NCI-H524 treated with DMSO at 0.1 percent for 48 hours (cell line): ENCODE measurements at regions not wholly inside any gene's neighbourhood (a gene's known extent, or its start where the extent isn't known, plus 50 kb on each side); places are given as distances from the start of the nearest gene placed in this dataset.
A peak's percentile ranks its signal among the peaks of the same experiment; 100 is the strongest.
"Not testable (repeated sequence)": the region's sequence is repeated elsewhere in the genome, so short reads cannot be mapped to it uniquely, and the experiment has no call there.

Source experiments
- DNase-seq: peaks from one replicate; lab custom pipeline; 2025; lab: John Stamatoyannopoulos, UW

DNA sequence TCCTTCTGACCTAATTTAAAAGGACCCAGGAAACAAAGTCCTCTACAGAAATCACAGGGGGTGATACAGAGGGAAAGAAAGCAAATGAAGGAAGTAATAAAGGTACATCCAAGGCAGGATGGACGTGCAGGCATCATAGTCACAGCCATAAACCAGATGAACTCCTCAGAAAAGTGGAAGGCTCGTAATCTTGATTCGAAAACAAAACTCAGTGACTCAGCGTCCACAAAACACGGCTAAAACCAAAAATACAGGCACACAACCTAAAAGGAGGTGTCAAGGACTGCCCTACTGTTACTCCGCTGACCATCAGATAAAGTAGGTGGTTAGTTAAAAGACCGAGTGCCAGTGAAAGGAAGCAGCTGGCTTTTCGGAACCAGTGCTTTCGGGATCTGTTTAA is 81.5 kb downstream of the TRIM69 start:
- not testable (repeated sequence) for DNase-seq

DNA sequence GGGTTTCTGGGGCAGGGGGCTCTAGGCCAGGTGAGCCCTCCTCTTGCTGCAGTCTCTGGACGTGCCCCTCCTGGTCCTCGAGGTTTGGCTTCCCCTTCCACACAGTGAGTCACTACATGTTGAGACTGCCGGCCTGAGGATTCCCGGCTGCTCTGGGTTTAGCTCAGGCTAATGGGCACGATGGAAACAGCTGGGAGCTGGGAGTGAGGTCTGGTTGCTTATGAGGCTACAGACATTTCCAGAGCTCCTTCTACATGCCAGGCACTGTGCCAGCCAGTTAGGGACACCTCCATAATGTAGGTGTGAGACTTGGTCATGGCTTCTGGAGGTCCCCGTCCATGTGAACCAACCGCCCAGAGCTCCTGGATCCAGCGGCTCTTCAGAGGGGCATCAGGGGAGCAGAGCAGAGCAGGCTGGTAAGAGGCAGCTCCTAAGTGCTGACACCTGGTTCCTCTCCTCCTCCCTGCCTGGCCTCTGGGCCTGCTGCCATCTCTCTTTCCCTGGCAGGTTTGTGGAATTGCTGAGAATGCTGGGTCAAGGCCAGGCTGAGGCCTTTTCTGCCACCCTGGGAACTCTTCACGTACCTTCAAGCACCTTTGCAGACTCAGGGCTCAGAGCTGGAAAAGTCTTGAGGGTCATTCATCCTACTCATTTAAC is 83.1 kb downstream of the TRIM69 start:
- not testable (repeated sequence) for DNase-seq

DNA sequence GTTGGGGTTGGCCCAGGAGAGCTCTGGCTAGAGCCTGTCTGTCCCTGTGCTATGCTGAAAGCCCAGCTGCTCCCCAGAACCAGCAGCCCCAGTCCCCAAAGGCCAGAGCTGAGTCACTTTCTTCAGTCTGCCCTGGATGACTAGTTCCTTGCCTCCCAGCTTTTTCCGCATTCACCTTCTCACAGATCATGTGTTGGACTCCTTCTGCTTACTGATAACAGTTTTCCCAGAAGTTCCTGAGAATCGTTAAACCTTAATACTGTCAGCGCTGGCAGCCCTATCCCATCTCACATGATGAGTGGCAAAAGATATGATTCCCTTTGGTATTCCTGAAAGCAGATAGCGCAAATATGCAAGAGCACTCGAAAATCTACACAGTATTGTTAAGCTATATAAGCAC is 84.2 kb downstream of the TRIM69 start:
- DNase-seq: not testable (repeated sequence)

DNA sequence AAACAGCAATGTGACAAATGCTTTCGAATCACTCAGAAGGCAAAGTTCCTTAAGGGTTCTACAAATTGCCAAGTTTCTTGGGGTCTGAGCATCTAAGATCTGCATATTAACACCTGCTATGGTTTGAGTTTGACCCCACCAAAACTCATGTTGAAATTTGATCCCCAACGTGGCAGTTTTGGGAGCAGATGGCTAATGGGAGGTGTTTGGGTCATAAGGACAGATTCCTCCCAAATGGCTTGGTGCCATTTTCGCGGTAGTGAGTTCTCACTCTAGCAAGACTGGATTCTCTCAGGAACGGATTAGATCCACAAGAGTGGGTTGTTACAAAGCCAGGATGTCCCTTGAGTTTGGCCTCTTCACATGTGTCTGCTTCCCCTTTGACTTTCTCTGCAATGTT is 84.6 kb downstream of the TRIM69 start:
- DNase-seq: peak; percentile 88

DNA sequence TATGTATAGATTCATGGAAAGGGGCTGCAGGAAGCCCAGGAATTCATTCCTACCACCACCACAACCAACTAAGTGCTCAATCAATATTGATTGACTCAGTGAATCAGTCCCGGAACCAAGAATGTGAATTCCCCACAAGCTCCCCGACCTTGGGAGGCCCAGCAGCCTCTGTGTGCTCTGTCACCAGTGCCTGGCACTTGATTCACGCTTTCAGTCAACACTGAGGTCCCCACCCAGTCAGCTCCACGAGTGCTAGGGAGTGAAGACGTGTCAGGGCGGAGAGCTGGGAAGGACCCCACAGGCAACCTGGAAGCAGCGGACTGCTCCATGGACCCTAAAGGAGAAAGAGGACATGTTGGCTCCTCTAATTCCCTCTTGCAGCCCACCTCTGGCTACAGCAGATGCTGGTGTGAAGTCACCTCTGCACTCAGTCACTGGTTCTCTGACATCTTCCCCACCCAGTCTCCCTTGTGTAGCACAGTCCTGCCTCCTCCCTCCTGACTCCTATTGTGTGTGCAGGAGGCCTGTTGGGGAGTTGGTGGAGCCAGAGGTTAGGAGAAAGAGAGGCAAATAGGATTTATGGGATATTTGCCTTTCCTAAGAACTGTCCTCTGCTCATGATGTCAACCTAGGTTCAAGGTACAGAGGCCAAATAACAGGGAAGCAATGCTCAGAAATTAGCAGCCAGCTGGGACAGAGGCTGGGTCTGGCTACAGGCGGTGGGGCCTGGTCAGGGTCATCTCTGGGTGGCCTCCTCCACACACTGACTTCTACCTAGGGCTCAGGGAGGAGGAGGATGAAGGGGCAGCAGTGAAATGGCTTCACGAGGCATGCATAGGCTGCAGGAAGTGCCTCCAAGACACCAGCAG is 88.2 kb downstream of the TRIM69 start:
- DNase-seq: not testable (repeated sequence)

DNA sequence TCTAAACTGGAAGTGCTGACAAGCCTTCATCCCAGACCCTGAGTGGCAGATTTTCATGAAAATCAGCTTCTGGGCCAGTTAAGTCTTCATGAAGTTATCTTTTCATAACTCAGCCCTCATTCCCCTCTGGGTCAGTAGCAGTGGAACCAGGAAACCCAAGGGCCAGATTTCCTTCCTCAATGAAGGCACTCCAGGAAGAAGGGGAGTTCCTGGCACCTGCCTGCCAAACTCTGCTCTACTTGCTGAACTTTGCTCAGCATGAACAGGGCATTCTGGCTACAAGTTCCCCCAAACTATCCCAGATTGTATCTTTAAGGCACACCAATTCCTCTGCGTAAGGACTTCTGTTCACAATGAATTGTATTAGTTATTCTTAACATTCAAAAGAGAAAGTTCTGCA is 90.3 kb downstream of the TRIM69 start:
- DNase-seq: not testable (repeated sequence)

DNA sequence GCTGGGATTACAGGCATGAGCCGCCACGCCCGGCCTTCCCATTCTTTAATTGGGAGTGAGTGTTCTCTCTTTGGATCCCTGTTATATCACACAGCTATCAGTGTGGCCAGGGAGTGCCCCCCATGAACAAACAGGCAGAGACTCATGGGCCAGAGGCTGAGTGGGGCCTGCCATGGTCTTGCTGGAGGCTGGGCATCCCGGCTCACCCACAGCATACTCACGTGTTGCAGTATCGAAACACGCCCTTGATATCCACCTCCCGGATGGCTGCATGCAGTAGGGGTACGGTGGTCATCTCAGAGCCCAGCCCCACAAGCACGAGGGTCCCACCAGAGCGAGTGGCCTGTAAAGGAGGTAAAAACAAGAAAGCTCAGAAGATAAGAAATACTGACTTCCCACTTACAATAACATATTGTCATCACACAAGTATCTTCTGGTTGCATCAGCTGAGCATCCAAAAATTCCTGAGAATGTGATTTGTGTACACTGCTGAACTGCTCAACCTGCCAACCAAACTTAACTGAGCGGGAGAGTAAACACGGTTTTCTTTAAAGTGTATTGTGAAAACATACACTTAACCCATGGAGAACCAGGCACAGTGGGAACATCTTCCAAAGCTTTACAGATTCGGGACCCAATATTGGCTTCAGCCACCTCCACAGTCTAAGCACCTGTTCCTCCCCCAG is 92.0 kb downstream of the TRIM69 start:
- not testable (repeated sequence) for DNase-seq

DNA sequence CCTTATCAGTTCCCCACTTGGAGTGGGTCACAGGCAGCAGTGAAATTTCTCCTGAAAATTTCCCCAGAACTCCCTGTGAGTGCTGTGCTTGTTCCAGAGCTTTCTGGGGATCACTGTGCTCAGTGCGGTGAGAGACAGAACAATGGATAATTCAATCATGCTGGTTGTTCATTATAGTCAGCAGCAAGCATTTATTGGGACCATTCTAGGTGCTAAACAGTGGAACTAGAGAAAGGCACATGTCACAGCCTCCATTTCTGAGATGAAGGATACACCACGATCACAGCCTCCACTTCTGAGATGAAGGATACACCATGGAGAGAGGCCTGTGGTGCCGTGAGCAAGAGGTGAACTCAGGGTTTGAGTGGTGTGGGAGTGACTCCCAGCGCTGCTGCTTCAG is 92.8 kb downstream of the TRIM69 start:
- DNase-seq: not testable (repeated sequence)

DNA sequence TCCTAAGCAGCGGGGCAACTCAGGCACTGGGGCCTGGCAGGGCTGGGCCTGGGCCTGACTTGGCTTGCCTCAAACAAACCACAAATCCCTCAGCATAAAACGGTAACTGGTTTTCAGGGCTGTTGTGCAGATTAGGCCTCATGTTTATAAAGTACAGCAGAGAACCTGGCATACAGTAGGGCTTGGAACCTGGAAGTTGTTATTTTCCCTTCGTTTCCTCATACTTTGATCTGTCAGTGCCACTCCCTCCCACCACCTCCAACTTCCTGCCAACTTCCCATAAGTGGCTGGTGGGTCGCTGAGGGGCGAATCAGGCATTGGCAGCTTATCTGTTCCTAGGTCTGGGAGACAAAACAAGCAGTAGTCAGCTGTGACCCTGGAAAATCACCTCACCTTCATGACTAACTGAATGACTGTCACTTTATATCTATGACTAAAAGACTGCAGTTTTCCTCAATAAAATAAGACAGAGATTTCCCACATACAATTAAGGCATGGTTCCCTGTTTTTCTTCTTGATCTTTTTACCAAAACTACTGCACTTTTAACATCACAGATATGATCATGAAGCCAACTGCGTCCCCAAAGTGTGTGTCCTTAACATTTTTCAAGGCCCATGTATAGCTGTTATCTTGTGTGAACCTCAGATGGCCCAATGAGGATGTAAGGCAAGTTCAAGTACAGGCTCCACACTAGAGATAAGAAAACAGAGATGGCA is 94.5 kb downstream of the TRIM69 start:
- DNase-seq: not testable (repeated sequence)

DNA sequence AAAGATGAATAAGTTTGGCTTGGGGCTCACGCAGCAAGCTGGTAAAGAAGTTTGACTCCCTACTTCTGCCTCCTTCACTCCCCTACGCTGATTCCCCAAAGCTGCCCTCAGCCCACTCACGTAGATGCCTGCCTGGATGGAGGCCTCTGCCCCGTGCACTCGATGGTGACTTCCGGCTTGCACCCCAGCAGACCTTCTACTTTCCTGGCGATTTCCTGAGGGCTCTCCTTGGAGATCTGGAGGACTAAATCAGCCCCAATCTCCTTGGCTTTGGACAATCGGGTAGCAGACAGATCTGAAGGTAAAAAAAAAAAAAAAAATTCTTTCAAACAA is 95.0 kb downstream of the TRIM69 start:
- not testable (repeated sequence) for DNase-seq

DNA sequence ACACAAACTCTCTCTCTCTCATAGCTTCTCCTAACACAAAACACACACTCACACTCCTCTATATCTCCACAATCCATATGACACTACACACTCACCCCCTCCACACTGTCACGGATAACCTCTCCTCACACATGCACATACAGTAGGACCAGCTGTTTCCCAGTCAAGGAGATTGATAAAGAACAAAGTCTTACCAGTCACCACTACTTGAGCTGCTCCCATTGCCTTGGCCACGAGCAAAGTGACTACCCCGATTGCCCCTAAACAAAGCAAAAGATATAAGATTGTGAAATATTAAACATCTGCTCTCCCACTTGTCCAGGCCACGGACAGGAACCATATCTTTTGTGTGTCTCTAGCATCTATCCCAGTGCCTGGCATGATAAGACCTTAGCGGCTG is 95.8 kb downstream of the TRIM69 start:
- not testable (repeated sequence) for DNase-seq

DNA sequence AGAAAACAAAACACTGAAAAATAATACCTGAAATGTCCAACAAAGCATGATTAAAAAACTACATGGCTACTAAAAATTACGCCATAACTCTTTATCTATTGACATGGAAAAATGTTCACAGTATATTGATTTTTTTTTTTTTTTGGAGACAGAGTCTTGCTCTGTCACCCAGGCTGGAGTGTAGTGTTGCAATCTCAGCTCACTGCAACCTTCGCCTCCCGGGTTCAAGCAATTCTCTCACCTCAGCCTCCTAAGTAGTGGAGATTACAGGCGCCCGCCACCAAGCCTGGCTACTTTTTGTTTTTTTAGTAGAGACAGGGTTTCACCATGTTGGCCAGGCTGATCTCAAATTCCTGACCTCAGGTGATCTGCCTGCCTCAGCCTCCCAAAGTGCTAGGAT is 96.8 kb downstream of the TRIM69 start:
- not testable (repeated sequence) for DNase-seq

DNA sequence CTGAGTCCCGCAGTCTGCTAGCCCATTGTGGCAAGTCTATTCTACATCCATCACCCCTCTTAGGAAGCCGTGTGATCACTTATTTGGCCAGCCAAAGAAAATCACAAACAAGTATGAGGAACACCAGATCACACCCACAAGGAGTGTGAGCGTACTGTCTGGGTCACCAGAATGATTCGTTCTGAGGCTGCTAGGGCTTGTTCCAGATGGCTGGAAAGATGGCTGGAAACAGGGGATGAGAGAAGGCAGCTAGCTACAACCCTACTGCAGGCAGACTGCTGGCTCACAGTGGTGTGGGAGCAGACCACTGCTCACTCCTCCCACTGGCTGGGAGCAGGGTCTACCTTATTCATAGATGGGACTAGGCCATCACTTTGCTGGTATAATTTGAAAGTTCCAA is 97.4 kb downstream of the TRIM69 start:
- not testable (repeated sequence) for DNase-seq

DNA sequence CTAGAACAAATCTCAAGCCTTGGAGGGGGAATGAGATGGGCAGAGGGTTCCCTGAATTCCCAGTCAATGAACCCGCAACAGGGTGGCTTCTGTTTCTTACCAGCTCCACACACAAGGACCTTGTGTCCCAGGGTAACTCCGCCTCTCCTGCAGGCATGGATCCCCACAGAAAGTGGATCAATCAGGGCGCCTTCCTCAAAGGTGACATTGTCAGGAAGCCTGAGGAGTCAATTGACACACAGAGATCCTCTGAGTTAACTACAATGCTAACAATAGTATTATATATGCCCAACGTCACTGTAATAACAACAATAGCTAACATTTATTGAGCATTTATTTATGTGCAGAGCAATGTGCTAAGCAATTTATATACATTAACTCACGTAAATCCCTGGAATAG is 98.8 kb downstream of the TRIM69 start:
- not testable (repeated sequence) for DNase-seq

DNA sequence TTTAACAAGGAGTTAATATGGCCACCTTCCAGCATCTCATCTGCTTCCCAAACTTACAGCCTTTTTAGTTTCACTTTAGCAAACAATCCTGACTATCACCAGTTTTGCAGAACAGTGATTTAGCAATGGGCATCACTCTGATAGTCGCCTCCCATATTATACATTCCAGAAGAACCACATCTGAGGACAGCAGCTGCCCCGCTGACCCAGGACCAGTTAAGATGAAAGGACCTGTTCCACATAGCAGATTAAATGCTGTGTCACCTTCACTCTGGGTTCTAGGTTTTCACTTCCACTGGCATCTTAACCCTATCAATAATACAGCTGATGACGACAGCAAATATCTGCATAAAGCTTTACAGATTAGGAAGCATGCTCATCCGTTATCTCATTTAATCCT is 99.8 kb downstream of the TRIM69 start:
- no peak for DNase-seq

DNA sequence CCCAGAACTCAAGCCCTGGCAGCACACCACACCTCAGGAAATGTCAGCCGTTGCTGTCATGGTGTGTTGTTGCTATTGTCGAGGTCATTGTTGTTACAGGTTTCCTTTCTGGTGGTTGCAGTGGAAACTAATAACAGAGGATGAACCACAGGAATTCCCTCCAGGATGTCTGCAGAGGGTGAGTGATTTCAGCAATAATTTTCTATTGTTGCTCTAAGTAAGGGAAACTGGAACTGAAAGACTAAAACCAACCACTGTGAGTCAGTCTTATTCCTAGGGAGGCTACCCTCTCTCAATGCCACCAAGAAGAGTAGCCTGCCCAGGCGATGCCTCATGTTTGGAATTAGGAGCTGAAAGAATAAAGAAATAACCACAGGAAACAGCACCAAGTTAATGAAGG is 102.6 kb downstream of the TRIM69 start:
- not testable (repeated sequence) for DNase-seq

DNA sequence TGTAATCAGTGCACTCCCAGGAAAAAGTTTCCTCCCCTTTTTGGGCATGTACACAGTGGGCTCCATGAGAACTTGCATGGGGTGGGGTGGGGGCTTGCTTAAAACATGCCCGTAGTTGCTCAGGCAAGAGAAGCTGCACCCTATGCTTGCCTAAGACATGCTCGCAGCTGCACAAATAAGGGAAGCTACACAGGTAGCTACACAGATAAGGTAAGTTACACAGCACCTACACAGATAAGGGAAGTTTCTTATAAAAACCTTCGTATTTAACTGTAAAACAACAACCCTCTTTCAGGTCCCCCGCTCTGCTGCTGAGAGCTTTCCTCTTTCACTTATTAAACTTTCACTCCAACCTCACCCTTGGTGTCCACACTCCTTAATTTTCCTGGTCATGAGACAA is 105.4 kb downstream of the TRIM69 start:
- DNase-seq: not testable (repeated sequence)

DNA sequence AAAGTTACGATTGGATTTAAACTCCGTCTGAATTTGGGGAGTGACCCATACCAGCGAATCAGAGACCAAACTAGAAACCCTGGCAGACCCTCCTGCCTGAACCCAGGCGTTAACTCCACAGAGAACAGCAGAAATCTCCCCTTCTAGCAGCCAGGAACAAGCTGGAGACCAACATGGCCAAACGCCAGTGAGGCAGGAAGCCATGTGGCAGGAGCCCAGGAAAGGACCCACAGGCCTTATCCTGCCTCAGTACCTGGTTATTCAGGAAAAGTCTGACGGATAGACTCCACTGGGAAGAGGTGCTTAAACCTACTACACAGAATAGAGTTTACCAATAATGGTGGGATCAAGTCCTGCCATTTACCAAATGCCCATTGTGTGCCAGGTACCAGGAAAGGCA is 106.6 kb downstream of the TRIM69 start:
- DNase-seq: not testable (repeated sequence)

DNA sequence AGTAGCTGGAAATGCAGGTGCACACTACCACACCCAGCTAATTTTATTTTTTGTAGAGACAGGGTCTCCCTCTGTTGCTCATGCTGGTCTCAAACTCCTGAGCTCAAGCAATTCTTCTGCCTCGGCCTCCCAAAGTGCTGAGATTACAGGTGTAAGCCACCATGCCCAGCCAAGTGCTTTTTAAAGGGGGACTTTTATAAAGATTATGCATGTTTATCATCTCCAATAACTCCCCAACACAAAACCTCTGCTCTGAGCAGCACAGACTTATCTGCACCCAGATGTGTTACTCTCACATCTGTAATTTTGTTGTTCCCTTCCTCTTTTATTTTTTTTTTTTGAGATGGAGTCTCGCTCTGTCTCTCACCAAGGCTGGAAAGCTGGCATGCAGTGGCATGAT is 108.6 kb downstream of the TRIM69 start:
- DNase-seq: not testable (repeated sequence)

DNA sequence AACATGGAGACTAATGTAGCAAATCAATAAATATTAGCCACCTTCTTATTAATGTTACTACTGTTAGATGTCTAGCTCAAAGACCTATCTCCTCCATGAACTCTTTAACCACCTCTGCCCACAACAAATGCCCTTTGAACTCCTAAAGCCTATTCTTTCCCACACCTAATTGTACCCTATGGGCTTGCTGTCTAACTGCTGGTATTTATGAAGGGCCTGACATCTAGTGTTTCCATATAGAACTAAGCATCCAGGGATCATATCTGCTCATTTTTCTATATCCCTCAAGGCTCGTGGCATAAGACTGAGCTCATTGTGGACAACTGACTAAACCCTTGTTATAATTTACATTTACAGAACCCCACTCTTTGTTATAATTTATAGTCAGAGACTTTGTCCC is 109.8 kb downstream of the TRIM69 start:
- not testable (repeated sequence) for DNase-seq

DNA sequence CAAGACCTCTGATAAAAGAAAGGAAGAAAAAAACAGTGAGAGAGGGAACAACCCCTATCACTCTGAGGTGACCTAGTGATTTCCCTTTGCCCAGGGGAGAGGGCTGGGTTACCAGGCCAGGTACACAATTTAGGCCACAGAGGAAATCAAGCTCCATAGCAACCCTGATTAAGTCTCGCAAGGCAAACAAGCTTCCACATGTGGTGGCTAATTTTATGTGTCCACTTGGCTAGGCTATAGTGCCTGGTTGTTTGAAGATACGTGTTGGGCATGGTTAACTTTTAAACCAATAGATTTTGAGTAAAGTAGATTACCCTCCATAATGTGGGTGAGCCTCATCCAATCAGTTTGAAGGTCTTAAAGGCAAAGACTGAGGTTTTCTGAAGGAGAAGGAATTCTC is 108.9 kb upstream of the TERB2 start:
- not testable (repeated sequence) for DNase-seq

DNA sequence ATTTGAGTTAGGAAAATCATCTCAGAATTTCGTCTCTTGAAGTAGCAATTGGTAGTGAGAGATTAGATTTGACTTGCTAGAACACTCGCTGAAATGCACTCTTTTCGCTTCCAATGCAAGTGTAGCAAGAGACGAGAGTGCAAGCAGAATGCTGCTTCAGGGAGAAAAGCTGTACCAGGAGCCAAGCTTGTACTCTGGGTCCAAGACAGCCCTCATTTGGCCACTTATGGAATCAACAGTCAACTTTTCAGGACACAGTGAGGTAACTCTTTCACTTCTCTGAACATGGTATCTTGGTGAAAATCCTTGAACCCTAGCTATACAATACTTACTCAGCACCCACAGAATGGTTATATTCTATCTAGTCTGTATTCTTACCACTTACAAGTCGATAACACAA is 107.6 kb upstream of the TERB2 start:
- DNase-seq: not testable (repeated sequence)
